Activated T-cell treated with anti-CD3 and anti-CD28 coated beads for 1 hour (primary cell): ENCODE measurements at regions not wholly inside any gene's neighbourhood (a gene's known extent, or its start where the extent isn't known, plus 50 kb on each side); places are given as distances from the start of the nearest gene placed in this dataset.

Experiments
- DNase-seq: peaks from one replicate; pipeline ENCODE4 v3.0.0-alpha.2; 2020; ENCODE audit warnings: low read depth

DNA sequence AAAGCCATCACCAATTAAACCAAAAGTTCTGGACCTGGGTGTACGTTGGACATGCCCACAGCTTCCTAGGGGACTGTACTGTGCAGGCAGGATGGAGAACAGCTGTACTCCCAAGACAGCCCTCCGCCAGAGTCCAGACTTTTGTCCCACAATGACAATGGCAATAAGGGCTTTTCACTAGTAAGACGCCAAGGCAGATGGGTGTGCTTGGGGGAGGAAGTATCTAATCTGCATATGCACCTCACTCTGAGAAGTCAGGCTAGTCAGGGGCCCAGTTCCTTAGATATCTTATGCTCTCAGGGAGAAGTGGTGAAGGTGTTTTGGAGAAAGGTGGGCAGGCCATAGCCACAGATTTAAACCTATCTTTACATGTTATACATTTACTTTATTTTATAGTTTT lies 85.1 kb upstream of the USP47 start:
- DNase-seq: no peak

DNA sequence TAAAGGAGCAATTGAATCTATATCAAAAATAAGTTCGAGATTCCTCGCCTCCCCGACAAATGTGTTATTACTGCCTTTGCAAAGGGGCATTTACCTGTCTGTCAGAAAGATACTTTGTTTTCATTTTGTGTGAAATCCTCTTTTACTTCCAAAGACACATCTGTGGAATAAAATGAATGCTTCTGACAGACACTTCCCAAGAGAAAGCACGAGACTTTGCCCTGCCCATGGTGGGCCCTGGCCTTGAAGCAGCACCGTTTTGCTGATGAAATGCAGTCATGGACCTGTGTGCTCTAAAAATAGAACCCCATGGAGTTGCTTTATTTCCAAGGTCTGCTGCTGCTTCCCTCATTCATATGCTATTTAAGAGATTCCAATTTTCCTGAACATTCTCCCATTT lies 85.9 kb upstream of the USP47 start:
- no peak for DNase-seq

DNA sequence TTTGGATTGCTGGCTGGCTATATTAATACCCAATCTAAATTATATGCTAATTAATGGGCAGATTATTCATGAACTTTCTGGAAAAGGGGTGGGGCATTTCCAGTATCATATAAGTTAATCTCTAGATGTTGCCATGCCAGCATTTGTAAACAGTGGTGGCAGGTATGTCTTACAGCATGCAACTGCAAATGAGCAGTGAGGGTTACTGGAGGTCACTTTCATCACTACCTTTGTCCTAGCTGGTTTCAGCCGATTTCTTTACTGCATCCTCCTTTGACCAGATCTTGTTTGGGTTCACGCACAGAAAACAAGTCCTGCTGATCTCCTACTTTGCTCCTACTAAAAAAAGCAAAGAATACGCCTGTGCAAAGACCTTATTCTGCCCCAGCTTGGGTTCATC lies 89.1 kb upstream of the USP47 start:
- DNase-seq: no peak

DNA sequence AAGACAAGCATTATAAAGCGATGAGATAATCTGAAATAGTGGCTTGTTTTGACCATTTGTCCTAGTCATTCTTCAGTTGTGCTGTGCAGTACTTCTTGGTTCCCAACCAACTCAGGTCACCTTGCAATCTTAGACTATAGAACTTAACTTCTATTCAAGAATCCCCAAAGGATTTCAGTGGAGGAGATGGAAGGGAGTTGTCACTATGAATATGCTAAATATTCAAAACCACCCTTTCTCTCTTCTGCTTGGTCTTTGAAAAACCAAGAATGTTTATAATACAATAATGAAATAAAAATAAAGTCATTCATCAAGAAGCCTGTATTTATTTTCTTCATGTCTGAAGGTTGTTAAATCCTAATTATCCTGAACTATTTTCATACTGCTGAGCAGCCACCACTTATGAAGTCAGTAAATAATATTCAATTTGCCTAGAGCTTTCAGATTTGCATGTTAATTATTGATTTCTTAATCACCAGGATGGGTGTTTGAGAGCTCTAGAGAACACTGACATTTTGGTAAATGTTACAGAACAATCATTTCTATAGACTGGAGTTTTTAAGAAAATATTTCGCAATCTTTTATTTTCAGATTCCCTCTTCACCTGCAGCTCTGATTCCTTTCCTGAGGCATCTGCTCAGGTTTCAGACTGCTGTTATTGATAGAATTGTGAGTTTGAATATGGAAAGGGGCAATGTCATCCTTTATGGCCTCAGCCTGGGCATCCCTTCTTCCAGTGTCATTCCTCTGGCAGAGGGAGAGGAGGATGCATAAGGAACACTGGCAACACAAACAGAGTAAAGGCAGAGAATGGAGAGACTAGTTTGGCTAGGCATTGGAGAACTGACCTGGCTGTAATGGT lies 91.5 kb upstream of the USP47 start:
- DNase-seq: no peak

DNA sequence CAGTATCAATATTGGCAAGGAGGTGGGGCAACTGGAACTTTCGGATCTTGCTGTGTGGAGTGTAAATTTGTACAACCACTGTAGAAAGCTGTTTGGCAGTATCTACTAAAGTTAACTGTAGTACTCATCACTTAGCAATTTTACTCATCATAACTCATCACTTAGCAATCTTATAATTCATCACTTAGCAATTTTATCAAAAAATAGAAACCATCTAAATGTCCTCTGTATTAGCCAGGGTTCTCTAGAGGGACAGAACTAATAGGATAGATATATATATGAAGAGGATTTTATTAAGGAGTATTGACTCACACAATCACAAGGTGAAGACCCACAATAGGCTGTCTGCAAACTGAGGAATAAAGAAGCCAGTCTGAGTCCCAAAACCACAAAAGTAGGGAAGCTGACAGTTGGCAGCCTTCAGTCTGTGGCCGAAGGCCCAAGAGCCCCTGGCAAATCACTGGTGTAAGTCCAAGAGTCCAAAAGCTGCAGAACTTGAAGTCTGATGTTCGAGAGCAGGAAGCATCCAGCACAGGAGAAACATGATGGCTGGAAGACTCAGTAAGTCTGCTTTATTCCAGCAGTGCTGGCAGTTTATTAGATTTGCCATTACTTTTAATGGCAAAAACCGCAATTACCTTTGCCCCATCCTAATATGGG lies 92.9 kb upstream of the USP47 start:
- no peak for DNase-seq

DNA sequence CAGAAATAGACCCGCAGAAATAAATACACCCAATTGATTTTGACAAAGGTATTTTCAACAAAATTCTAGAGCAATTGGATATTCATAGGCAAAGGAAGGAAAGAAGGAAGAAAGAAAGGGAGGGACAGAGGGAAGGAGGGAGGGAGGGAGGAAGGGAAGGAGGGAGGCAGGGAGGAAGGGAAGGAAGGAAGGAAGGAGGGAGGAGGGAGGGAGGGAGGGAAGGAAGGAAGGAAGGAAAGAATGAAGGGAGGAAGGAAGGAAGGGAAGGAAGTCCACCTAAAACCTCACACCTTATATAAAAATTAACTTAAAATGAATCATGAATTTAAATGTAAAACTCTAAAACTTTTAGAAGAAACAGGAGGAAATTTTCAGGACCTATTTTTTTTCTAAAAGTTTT lies 94.2 kb upstream of the USP47 start:
- no peak for DNase-seq

DNA sequence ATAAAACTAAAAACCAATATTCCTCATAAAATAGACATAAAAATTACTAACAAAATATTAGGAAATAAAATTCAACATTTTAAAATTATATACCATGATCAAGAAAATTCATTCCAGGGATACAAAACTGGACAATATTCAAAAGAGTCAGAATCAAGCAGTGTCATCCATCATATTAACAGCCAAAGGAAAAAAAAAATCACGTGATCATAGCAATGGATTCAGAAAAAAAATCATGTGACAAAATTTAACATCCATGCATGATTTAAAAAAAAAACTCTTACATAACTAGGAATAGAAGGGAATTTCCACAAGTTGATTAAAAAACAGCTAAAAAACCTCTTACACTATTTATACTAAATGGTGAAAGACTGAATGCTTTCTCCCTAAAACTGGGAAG lies 95.3 kb upstream of the USP47 start:
- DNase-seq: no peak

DNA sequence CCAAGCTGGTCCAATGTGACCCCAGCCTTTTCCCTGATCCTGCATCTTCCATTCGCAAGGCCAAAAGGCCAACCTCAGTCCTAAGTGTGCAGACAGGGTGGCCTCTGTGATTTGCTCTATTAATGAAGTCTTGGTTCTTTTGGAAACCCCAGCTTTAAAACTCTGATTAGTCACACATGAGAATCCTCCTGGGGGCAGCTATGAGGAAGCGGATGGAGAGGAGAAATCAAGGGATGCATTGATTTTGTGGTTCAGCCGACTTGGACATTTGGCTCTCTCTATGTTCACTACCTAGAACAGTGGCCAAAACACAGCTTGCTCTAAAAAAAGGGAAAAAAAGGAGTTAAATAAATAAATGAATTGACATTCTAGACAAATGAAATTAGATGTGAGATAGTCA lies 98.6 kb upstream of the USP47 start:
- no peak for DNase-seq

DNA sequence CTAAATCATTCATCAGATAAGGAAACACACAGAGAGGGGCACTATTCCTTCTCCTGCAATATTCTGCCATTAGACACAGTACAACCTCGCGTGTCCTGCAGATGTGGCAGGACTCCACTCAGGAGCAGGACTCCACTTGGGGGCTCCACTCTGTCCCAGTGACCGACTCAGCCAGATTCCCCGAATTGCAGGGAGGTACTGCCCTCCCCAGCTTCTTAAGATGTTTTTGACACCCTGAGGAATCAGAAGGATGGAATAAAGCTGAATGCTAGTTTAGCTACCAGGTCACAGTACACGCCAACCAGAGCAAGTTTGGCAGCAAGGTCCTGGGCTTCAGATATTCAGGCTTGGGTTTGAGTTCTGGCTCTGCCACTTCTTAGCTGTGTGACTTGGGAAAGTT lies 99.3 kb upstream of the USP47 start:
- DNase-seq: no peak

DNA sequence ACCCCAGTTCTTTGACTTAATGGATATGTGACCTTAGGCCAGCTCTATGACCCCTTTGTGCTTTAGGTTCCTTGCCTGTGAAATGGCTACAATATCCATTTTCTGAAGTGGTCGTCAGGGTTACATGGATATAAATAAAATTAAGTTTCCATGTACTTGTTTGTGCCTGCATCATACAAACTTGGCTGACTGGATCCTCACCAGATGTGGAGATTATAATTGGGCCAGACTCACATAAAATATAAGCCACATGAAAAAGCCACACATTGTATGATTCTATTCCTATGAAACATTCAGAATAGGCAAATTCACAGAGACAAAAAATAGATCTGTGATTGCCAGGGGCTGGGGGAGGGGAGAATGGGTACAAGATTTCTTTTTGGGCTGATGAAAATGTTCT lies 100.9 kb upstream of the USP47 start:
- DNase-seq: no peak

DNA sequence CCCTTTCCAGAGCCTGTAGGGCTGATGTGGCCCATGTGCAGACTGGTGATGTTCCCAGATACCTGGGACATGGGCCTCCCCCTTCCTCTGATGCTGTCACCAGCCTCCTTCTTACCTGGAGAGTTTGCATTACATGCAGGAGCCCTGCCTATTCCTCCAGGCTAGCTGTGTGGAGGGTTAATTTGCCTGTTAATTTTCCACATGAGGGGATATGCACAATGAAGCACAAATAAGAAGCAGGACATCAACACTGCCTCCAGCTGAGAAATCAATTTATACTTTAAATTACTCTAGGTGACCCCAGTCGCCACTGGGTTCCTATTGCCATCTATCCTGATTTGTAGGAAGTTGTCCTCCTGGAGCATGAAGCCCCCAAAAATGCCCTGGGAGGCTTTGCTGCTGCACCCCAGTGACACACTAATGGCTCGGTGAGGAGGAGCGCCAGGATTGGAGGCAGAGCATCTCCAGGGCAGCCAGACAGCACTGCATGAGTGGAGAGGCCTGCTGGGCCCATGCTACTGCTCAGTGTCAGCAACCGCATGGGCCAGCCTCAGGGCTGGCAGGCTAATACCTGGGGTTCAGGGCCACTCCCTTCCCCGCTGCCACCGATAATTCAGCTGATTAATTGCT lies 101.6 kb upstream of the USP47 start:
- DNase-seq: no peak

DNA sequence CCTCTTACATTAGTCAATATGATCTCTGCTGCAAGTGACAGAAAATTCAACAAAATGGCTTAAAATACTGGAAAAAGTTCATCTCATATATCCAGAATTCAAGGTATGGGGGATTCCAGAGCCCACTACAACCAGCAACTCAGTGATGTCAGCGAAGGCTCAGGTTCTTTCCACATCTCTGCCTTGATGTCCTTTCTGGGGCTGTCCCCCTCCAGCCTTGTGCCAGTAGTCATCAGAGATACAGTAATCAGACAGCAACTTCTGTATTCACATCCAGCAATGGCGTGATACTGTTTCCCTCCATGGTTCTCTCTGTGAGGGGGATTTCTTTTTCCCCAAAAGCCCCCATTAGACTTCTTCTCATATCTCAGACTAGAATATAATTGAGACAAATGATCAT lies 103.4 kb upstream of the USP47 start:
- DNase-seq: no peak

DNA sequence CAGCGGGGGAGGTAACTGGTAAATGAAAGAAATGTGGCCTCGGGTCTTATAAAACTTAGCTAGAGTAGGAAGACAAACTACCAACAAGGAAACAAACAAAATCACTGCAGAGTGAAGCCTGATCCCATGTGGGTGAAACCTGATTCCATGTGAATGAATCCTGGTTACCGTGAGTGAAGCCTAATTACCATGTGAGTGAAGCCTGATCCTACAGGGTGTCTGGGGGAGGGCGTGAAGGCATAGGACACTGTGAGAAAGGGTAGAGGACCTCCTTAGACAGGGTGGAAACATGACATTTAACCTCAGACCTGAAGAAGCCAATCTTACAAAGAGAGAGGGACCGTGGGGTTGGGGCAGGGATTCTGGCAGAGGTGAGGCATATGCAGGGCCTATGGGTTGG lies 106.2 kb upstream of the USP47 start:
- DNase-seq: no peak

DNA sequence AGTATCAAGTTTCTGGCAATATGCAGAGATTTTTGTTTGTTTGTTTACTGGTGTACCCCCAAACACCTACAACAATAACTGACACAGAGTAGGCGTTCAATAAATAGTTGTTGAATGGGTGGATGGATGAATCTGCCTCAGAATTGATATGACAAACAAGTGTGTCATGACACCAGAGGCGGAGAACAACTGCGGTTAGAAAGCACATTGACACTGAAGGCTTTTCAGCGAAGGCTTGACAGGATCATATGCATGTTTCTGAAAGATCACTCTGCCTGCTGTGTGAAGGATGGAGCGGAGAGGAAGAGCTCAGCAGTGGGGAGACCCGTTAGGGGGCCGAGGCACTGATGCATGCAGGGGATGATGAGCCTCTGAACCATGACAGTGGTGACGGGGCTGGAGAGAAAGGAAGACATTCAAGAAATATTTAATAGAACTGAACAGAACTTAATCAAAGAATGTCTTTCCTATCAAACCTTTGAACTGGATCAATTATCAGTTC lies 108.5 kb upstream of the USP47 start:
- no peak for DNase-seq

DNA sequence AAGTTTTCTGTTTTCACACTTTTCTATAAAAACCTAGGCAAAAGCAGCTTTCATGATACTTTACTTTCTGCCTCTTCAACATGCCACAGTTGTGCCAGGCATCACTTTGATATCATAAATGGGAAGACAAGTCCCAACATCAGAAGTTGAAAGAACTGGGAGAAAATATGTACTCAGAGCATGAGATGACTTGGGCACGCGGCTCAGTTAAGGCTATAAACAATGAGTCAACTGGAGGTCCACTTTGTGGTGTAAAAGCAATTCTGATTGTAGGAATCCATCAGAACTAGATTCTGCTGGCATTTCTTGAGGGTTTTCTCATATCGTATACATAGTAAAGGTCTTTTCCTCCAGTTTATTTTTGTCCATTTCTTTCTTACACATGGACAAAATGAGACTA lies 109.7 kb upstream of the USP47 start:
- DNase-seq: no peak

DNA sequence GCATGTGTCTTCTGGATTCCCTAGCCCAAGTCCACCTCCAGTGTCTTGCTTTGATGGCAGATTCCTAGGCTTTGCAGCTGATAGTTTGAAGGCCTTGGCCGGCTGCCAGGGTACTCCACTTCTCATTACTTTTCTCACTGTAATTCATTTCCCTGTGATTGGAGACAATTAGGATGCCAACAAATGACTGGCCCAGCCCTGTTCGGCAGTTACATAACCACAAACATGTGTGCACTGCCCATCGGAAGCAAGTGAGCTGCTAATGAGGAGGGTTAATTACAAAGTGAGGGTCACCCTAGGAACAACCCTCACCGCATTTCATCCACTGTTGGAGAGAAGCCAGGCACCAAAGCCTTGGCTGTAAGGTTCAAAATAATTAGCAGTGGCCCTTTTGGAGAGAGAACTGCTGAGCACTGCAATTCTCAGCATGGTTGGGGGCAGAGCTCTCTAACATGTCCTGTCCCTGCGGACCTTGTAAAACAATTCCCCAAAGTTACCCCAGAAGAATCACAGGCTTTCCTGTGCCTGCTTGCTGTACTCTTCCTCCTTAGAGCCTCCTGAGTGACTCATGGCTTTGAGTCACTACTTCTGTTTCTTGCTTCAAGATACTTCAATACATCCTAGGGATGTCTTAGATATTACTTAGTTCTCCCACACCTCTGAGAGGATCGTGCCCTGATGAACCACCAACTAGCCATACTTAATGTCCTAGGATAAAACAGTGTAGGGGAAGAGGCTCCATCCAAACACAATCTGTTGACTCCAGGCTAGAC lies 109.7 kb upstream of the GALNT18 start:
- DNase-seq: no peak

DNA sequence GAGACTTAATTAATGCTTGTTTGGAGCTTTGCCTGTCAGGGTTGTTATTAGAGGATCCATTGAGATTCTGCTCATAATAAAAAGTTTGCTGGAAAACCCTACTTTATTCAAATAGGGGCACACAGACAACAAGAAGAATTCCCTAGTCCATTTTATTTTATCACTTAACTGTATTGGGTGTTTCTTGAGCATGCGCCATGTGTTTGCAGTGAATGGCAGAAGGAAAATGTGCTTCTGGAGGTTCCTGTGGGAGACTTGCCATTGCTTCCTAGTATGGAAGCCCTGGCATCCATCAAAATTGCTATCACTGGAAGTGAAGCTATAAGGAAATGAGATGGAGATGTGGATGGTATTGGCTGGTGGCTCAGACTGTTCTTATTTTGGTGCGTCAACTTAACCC lies 106.6 kb upstream of the GALNT18 start:
- DNase-seq: no peak

DNA sequence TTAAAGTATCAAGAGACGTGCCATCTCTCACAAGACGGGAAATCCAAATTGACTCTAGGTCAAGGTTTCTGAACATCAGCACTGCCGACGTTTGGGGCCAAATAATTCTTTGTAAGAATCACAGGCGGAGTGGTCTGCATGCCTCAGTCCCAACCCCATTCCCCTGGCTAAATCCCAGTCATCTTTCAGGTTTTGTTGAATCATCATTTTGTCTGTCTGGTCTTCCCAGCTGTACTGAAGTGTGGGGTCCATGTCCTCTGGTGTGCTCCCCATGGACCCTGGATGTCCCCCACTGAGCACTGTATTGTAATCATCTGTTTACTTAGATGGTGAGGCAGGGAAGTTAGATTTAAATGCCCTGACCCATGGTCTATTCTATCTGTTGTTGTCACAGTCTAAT lies 103.6 kb upstream of the GALNT18 start:
- DNase-seq: no peak

DNA sequence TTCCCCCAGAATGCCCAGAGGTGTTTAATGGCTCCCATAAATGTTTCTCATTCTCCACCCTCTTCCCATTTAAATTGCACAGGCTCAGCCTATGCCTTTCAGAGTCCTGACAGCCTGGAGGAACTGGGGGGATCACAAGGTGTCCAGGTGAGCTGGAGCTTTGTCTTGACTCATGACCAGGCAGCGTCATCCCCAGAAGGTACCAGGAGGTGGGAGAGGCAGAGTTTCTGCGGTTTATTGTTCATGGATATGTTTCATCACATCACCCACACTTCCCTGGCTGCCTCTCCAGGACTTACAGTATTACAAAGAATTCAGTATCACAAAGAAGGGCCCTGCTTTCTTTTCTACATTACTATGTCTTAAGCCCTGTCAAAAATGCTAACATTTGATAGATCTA lies 103.2 kb upstream of the GALNT18 start:
- DNase-seq: no peak

DNA sequence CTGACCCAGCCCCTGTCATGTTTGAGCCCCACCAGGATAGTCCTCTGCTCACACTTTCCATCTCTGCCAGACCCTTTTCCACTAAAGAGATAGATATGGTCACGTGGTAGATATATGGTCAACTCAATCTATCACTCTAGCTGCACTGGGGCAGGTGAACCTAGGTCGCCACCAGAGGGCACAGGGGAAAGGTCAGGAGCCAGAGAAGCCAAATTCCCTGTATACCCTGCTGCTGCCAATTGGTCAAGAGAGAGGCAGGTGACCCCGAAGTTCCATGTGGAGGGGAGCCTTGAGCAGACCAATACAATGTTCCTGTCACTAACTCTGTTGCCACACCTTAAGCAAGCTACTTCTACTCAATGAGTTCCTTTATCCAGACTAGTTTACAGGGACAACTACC lies 101.1 kb upstream of the GALNT18 start:
- no peak for DNase-seq

DNA sequence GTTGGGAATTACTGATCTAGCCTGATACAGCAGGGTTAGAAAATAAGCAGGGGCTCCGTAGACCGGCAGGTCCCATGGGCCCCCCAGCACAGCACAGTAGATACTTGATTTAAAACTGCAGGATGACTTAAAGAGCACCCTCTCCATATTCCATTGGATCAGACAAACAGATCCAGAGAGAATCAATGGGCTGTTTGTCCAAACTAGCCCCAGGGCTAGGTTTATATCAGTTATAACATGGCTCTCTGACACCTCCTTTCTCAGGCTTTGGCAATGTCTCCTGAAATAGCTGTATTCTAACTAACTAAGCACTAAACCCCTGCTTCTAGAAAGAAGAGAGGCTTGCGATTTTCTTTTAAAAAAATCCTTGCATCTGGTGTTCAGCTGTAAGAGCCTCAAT lies 100.4 kb upstream of the GALNT18 start:
- DNase-seq: no peak

DNA sequence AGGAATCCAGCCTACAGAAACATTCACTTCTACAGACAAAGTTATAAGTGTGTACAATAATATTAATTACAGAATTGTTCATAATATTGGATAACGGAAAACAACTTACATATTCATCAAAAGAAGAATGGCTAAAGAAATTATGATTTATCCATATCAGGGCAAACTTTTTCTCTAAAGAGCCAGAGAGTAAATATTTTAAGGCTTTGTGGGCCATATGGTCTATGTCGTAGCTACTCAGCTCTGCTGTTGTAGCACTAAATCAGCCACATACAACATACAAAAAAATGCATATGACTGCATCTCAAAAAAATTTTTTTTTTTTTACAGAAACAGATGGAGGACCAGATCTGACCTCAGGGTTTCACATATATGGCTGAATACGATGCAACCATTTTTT lies 96.7 kb upstream of the GALNT18 start:
- DNase-seq: no peak
